T-cell (primary cell): ENCODE measurements at regions not wholly inside any gene's neighbourhood (a gene's known extent, or its start where the extent isn't known, plus 50 kb on each side); places are given as distances from the start of the nearest gene placed in this dataset.
"Not testable (repeated sequence)": the region's sequence is repeated elsewhere in the genome, so short reads cannot be mapped to it uniquely, and the experiment has no call there.

Experiments
- ATAC-seq, 4 experiments: fragments of 200-7000 bp in 3 of 4; fragments of 150-1000 bp in 1 of 4; cut with Tn5 transposase; replicated peaks in 1 of 4; 1 replicate in 3 of 4; 2 replicates in 1 of 4; pipeline ENCODE4 v1.10.0; 2021; ENCODE audit warnings: moderate library complexity in 3 of 4, mild to moderate bottlenecking in 2 of 4, moderate number of reproducible peaks in 1 of 4
- CTCF ChIA-PET, 2 donors: fragments of 300-600 bp; sonication (Branson Sonifier 250); formaldehyde crosslinking; loops; one replicate each; lab custom pipeline; 2022; ENCODE audit warnings: antibody characterized with exemption in 2 of 2; lab: Charles Lee
- POLR2A ChIA-PET, 2 donors: fragments of 300-600 bp; sonication (Branson Sonifier 250); formaldehyde crosslinking; loops; one replicate each; lab custom pipeline; 2022; ENCODE audit warnings: antibody characterized with exemption in 2 of 2; lab: Charles Lee
- DNase-seq, 35 experiments: peaks; one replicate each; pipeline versions ENCODE4 v3.0.0 to v3.0.0-alpha.2; 2013 to 2023
- H3K27ac ChIP-seq: one replicate; pipeline ENCODE4 v1.5.1; 2013; ENCODE audit warnings: low read length
- H3K27me3 ChIP-seq, 2 experiments: replicated peaks in 1 of 2; 1 replicate in 1 of 2; 2 replicates in 1 of 2; pipeline versions ENCODE4 v1.6.1 to v1.7.0; 2013; ENCODE audit warnings: low read length in 1 of 2, mixed read lengths in 1 of 2; ENCODE audit not compliant: control insufficient read depth in 2 of 2, insufficient read depth in 2 of 2; ENCODE audit errors: extremely low read depth in 1 of 2
- H3K36me3 ChIP-seq, 2 donors: 1 replicate in 1 of 2; 2 replicates in 1 of 2; pipeline versions ENCODE4 v1.6.1 to v1.7.0; 2013; ENCODE audit warnings: low read length in 1 of 2; ENCODE audit not compliant: control insufficient read depth in 2 of 2, insufficient read depth in 1 of 2; ENCODE audit errors: extremely low read depth in 1 of 2
- H3K4me1 ChIP-seq, 2 experiments: 1 replicate in 1 of 2; 2 replicates in 1 of 2; pipeline versions ENCODE4 v1.6.1 to v1.7.0; 2013; ENCODE audit warnings: low read length in 2 of 2, mixed read lengths in 1 of 2; ENCODE audit not compliant: insufficient read depth in 2 of 2, control insufficient read depth in 1 of 2; ENCODE audit errors: extremely low read depth in 1 of 2
- H3K4me3 ChIP-seq, 2 donors: 1 replicate in 1 of 2; 2 replicates in 1 of 2; pipeline versions ENCODE4 v1.5.1 to v1.7.0; 2013; ENCODE audit warnings: mild to moderate bottlenecking in 2 of 2, low read length in 1 of 2, moderate library complexity in 1 of 2; ENCODE audit not compliant: control insufficient read depth in 1 of 2; ENCODE audit errors: extremely low read depth in 1 of 2
- H3K9me3 ChIP-seq: 2 replicates; pipeline ENCODE4 v1.7.0; 2013
- H3K27ac Mint-ChIP-seq, 2 donors: one replicate each; pipeline ENCODE4 v1.8.0; 2020 to 2021; ENCODE audit warnings: mild to moderate bottlenecking in 2 of 2, mixed read lengths in 2 of 2
- H3K27me3 Mint-ChIP-seq, 2 donors: one replicate each; pipeline ENCODE4 v1.8.0; 2021 to 2022; ENCODE audit warnings: mixed read lengths in 2 of 2
- H3K36me3 Mint-ChIP-seq: one replicate; pipeline ENCODE4 v1.8.0; 2021; ENCODE audit warnings: mixed read lengths
- H3K4me1 Mint-ChIP-seq, 3 donors: one replicate each; pipeline ENCODE4 v1.8.0; 2020 to 2022; ENCODE audit warnings: mixed read lengths in 3 of 3, mild to moderate bottlenecking in 1 of 3
- H3K4me3 Mint-ChIP-seq, 3 donors: one replicate each; pipeline ENCODE4 v1.8.0; 2020 to 2022; ENCODE audit warnings: mild to moderate bottlenecking in 3 of 3, mixed read lengths in 3 of 3, moderate library complexity in 3 of 3
- H3K9me3 Mint-ChIP-seq, 3 donors: one replicate each; pipeline ENCODE4 v1.8.0; 2020 to 2022; ENCODE audit warnings: mixed read lengths in 3 of 3
- WGBS: methylation state at CpG from one replicate; pipeline ENCODE4 v1.1.5; 2013; ENCODE audit warnings: missing lambda C conversion rate; ENCODE audit not compliant: insufficient coverage; 5-methylcytosine and 5-hydroxymethylcytosine counted together

DNA sequence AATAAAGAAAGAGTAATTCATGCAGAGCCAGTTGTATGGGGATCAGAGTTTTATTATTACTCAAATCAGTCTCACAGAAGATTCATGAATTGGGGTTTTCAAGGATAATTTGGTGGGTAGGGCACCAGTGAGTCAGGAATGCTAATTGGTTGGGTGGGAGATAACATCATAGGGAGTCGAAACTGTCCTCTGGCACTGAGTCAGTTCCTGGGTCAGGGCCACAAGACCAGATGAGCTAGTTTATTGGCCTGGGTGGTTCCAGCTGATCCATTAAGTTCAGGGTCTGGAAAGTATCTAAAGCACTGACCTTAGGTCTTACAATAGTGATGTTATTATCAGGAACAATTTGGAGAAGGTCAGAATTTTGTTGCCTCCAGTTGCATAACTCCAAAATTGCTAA lies 998.6 kb upstream of the EPHA6 start:
- Histone ChIP-seq H3K27me3 (no peaks in the 10 kb centered on the region), H3K4me1 (no peaks in the 10 kb centered on the region), H3K4me3 (no peak overlapping the region), H3K9me3 (no peaks in the 10 kb centered on the region), H3K36me3 (no peaks in the 10 kb centered on the region), H3K27ac (no peak overlapping the region)
- Mint-ChIP-seq H3K27ac (no peak overlapping the region), H3K9me3 (peaks cover 0 to 7% (median 6%) of the 10 kb centered on the region in 3 donors), H3K27me3 (no peaks in the 10 kb centered on the region), H3K4me1 (no peaks in the 10 kb centered on the region), H3K36me3 (no peaks in the 10 kb centered on the region), H3K4me3 (no peak overlapping the region)
- ATAC-seq (no peak), DNase-seq (no peak)
- 22% methylated on average over 1 of the region's 1 CpG for WGBS
- CTCF ChIA-PET = no interaction called here
- POLR2A ChIA-PET = no interaction called here

DNA sequence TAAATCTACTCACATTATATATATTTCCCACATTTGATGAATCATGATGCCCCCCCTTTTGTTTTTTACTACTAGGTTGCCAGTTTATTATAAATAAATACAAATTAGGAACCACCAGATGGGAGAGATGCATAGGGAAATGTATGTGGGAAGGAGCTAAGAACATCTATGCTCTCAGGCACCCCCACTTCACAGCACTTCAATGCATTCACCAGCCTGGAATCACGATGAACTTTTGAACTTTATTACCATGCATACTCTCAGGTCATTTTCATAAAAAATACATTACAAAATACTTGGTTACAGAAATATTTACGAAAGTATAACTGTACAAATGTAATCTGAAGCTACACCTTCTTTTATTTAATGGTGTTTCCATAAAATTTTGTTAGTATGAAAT lies 988.0 kb upstream of the EPHA6 start:
- CTCF ChIA-PET = no interaction called here

DNA sequence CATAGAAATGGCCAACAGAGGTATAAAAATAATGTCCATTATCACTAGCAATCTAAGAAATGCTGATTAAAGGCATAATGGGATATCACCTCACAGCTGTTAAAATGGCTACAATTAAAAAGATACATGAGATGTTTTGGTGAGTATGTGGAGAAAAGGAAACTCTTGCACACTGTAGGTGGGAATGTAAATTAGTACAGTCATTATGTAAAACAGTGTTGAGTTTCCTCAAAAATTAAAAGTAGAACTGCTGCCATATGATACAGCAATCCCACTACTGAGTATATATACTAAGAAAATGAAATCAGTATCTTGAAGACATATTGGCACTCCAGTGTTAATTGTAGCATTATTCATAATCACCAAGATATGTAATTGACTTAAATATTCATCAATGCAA lies 982.2 kb upstream of the EPHA6 start:
- Histone ChIP-seq H3K27ac (no peak overlapping the region), H3K4me3 (no peak overlapping the region), H3K27me3 (no peaks in the 10 kb centered on the region), H3K9me3 (peaks cover 5% of the 10 kb centered on the region), H3K4me1 (no peaks in the 10 kb centered on the region), H3K36me3 (no peaks in the 10 kb centered on the region)
- H3K9me3 Mint-ChIP-seq = peaks cover 11 to 27% (median 18%) of the 10 kb centered on the region in 3 donors
- ChIA-PET CTCF (no interaction called here), POLR2A (no interaction called here)
- no peak for DNase-seq
- H3K27me3 Mint-ChIP-seq = no peaks in the 10 kb centered on the region
- H3K4me3 Mint-ChIP-seq = no peak overlapping the region
- H3K36me3 Mint-ChIP-seq = no peaks in the 10 kb centered on the region
- H3K4me1 Mint-ChIP-seq = no peaks in the 10 kb centered on the region
- no peak overlapping the region for H3K27ac Mint-ChIP-seq
- ATAC-seq = no peak

More for the DNA sequence above, 988.0 kb upstream of the EPHA6 start:
- Mint-ChIP-seq H3K4me3 (no peak overlapping the region), H3K27ac (no peak overlapping the region), H3K36me3 (no peaks in the 10 kb centered on the region), H3K27me3 (no peaks in the 10 kb centered on the region), H3K9me3 (peaks cover 0 to 6% (median 6%) of the 10 kb centered on the region in 3 donors), H3K4me1 (no peaks in the 10 kb centered on the region)
- Histone ChIP-seq H3K27me3 (no peaks in the 10 kb centered on the region), H3K4me1 (no peaks in the 10 kb centered on the region), H3K4me3 (no peak overlapping the region), H3K9me3 (peaks cover 5% of the 10 kb centered on the region), H3K36me3 (no peaks in the 10 kb centered on the region), H3K27ac (no peak overlapping the region)
- ATAC-seq (no peak), DNase-seq (no peak)
- WGBS = no CpG with 5 or more reads among the region's 2 CpGs
- POLR2A ChIA-PET = no interaction called here

DNA sequence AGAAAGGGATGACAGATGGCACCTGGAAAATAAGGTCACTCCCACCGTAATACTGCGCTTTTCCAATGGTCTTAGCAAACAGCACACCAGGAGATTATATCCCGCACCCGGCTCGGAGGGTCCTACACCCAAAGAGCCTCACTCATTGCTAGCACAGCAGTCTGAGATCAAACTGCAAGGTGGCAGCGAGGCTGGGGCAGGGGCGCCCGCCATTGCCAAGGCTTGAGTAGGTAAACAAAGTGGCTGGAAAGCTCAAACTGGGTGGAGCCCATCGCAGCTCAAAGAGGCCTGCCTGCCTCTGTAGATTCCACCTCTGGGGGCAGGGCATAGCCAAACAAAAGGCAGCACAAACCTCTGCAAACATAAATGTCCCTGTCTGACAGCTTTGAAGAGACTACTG lies 953.8 kb upstream of the EPHA6 start:
- CTCF ChIA-PET, H3K4me3 ChIP-seq: not testable (repeated sequence)

DNA sequence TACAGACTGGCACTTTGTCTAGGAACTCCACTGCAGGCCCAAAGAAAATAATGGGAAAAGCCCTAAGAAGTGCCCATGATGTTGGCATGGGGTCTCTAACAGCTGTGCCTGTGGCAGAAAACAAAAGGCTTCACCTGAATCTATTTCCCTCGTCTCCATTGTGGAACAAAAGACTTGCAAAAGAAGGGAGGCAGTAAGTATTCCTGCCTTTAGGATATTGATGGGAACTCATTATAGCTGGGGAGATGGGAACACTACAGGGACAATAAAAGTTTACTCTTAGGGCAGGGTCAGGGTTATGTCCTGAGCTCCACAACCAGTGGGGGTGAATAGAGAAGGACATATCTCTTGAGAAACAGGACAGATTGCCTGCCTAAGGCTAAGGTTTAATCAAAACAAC lies 930.6 kb upstream of the EPHA6 start:
- Histone ChIP-seq H3K27ac (no peak overlapping the region), H3K4me1 (no peaks in the 10 kb centered on the region), H3K4me3 (no peak overlapping the region), H3K27me3 (no peaks in the 10 kb centered on the region), H3K9me3 (peaks cover 3% of the 10 kb centered on the region), H3K36me3 (no peaks in the 10 kb centered on the region)
- H3K4me1 Mint-ChIP-seq = no peaks in the 10 kb centered on the region
- no peak overlapping the region for H3K4me3 Mint-ChIP-seq
- ChIA-PET CTCF (no interaction called here), POLR2A (no interaction called here)
- no peak overlapping the region for H3K27ac Mint-ChIP-seq
- DNase-seq = no peak
- no peaks in the 10 kb centered on the region for H3K36me3 Mint-ChIP-seq
- H3K27me3 Mint-ChIP-seq = no peaks in the 10 kb centered on the region
- H3K9me3 Mint-ChIP-seq = peaks cover 4 to 24% (median 7%) of the 10 kb centered on the region in 3 donors
- ATAC-seq = no peak
- WGBS = no CpG with 5 or more reads among the region's 1 CpG

More for the DNA sequence above, 953.8 kb upstream of the EPHA6 start:
- H3K27me3 ChIP-seq, DNase-seq, H3K27ac ChIP-seq, H3K4me3 Mint-ChIP-seq, H3K27me3 Mint-ChIP-seq, H3K36me3 Mint-ChIP-seq, H3K4me1 Mint-ChIP-seq, H3K27ac Mint-ChIP-seq, POLR2A ChIA-PET, ATAC-seq, H3K9me3 ChIP-seq, H3K36me3 ChIP-seq, H3K4me1 ChIP-seq: not testable (repeated sequence)
- 88% methylated on average over 5 of the region's 9 CpGs for WGBS
- peaks cover 8 to 16% (median 15%) of the 10 kb centered on the region in 3 donors for H3K9me3 Mint-ChIP-seq

DNA sequence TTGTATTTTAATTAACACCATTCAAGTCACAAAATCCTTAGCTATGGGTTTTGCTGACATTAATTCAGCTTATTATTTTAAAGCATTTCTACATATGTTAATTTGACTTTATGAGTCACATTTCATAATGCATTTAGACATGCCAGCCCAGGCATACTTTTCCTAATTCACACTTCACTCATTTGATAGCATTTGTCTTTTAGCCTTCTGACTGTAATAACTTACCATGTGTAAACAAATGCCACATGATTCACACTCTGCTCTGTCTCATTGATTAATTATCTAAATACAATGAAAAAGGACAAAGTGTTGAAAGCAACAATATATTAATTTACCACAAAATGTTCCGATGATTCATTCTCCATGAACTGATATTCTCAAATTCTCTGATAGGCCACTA lies 927.8 kb upstream of the EPHA6 start:
- DNase-seq (no peak), ATAC-seq (no peak)
- H3K9me3 Mint-ChIP-seq = peaks cover 4 to 24% (median 7%) of the 10 kb centered on the region in 3 donors
- ChIA-PET CTCF (no interaction called here), POLR2A (no interaction called here)
- H3K27ac ChIP-seq = no peak overlapping the region
- no peaks in the 10 kb centered on the region for H3K36me3 ChIP-seq
- H3K27me3 Mint-ChIP-seq = no peaks in the 10 kb centered on the region
- H3K4me3 ChIP-seq = no peak overlapping the region
- H3K4me1 Mint-ChIP-seq = no peaks in the 10 kb centered on the region
- H3K9me3 ChIP-seq = peaks cover 3% of the 10 kb centered on the region
- H3K36me3 Mint-ChIP-seq = no peaks in the 10 kb centered on the region
- H3K4me3 Mint-ChIP-seq = no peak overlapping the region
- H3K27me3 ChIP-seq = no peaks in the 10 kb centered on the region
- H3K27ac Mint-ChIP-seq = no peak overlapping the region
- no peaks in the 10 kb centered on the region for H3K4me1 ChIP-seq
- no CpG with 5 or more reads among the region's 1 CpG for WGBS

DNA sequence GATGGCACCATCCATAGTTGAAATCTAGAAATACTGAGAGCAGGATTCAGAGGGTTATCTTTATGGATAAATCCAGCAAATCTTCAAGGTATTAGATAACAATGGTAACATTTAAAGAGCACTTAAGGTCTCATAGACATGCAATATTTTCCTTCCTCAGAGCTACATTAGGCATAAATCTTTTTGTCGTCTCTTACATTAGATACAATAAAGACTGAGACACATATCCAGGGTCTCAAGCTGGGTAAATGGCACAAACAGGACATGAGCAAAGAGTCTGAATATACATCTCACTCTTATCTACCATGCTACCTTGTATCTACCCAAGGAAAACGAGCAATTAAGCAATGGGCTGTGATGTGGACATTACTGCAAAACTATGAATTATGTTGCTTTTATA lies 927.3 kb upstream of the EPHA6 start:
- Mint-ChIP-seq H3K9me3 (peaks cover 3 to 22% (median 7%) of the 10 kb centered on the region in 3 donors), H3K4me3 (no peak overlapping the region), H3K36me3 (no peaks in the 10 kb centered on the region), H3K4me1 (no peaks in the 10 kb centered on the region), H3K27me3 (no peaks in the 10 kb centered on the region), H3K27ac (no peak overlapping the region)
- no peaks in the 10 kb centered on the region for H3K36me3 ChIP-seq
- no peak for ATAC-seq
- POLR2A ChIA-PET = no interaction called here
- H3K27me3 ChIP-seq = no peaks in the 10 kb centered on the region
- H3K4me3 ChIP-seq = no peak overlapping the region
- no peaks in the 10 kb centered on the region for H3K4me1 ChIP-seq
- CTCF ChIA-PET = no interaction called here
- H3K9me3 ChIP-seq = peaks cover 3% of the 10 kb centered on the region
- no peak for DNase-seq
- no peak overlapping the region for H3K27ac ChIP-seq
- no CpG with 5 or more reads among the region's 2 CpGs for WGBS
